GM21526 (cell line): ENCODE measurements at regions not wholly inside any gene's neighbourhood (a gene's known extent, or its start where the extent isn't known, plus 50 kb on each side); places are given as distances from the start of the nearest gene placed in this dataset.

ENCODE experiments used
- ATAC-seq: cut with Tn5 transposase; IDR thresholded peaks from one replicate; pipeline ENCODE4 v1.9.1; 2021; ENCODE audit warnings: moderate library complexity; ENCODE audit not compliant: unreplicated experiment, low FRiP score

DNA sequence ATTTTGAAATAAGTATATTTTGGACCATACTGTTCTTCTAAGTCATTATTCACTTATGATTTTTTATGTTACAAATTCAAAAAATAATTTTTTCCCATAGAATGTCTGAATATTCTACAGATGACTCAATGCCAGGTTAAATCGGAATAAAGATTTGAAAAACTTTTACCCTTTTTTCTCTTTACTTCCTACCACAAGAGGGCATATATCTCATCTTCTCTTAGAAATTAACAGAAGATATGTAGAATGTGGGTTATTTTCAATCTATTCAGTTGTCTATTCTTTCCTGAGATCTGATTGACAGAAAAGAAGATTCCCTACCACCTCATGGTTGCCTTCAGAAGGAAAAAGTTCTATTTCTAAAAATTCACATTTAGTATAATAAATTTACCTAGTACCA, 53.0 kb upstream of the KITLG start:
- ATAC-seq = no peak

GRCh38 chr12:88630561-88630960, 50.3 kb upstream of the KITLG start:
- ATAC-seq = no peak
